Erythroblast (primary cell): ENCODE measurements at regions not wholly inside any gene's neighbourhood (a gene's known extent, or its start where the extent isn't known, plus 50 kb on each side); places are given as distances from the start of the nearest gene placed in this dataset.

ENCODE experiments used
- GATA1 ChIP-seq: IDR thresholded peaks from 2 replicates; pipeline ENCODE4 v1.6.1; 2011; ENCODE audit warnings: low read depth, mild to moderate bottlenecking, control low read depth, low read length, moderate library complexity
- POLR2A ChIP-seq: IDR thresholded peaks from 2 replicates; pipeline ENCODE4 v1.6.1; 2011; ENCODE audit warnings: mild to moderate bottlenecking, low read length

DNA sequence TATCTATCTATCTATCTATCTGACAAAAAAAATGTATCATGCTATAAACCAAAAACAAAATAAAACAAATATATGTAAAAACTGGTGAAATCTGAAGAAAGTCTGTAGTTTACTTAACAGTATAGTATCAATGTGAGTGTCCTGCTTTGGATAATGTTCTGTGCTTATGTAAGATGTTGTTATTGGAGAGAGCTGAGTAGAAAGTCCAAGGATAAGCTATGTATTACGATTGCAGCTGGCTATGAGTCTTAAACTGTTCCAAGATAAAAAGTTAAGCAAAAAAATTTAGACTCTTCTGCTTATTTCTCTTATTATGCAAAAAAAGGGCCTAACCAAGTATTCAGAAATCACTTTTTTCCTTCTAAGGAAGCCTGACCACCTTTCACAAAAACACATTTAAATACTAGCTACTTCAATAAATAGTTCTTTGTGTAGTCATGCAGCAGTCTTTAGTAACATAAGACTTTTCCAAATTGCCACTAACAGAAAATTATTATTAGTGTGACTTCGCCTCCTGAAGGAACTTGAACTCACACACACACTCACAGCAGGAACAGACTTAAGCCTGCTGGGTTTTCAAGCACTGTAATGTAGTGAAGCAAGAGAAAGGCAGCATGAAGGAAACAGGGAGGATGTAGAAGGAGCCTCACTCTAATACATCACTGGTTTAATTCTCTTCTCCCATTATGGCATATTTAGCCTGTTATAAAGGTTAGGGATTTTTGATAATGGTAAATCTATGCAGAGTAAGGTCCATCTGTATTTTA lies 265.8 kb upstream of the GJE1 start:
- TF ChIP-seq POLR2A (no peak), GATA1 (no peak)
